Hepatocyte (in vitro differentiated cells): ENCODE measurements at regions not wholly inside any gene's neighbourhood (a gene's known extent, or its start where the extent isn't known, plus 50 kb on each side); places are given as distances from the start of the nearest gene placed in this dataset.
A peak's percentile ranks its signal among the peaks of the same experiment; 100 is the strongest.

Experiments
- DNase-seq: peaks from one replicate; pipeline ENCODE4 v3.0.0-alpha.2; 2016; ENCODE audit warnings: low spot score
- H2AFZ ChIP-seq: fragments of 200-600 bp; sonication (generic); 2 replicates; pipeline ENCODE4 v1.6.0; 2016; ENCODE audit warnings: antibody characterized with exemption, mild to moderate bottlenecking
- H3K27ac ChIP-seq: fragments of 200-600 bp; sonication (generic); 2 replicates; pipeline ENCODE4 v1.5.1; 2016; ENCODE audit warnings: mild to moderate bottlenecking
- H3K27me3 ChIP-seq: fragments of 200-600 bp; sonication (generic); 2 replicates; pipeline ENCODE4 v1.6.1; 2016
- H3K36me3 ChIP-seq: fragments of 200-600 bp; sonication (generic); replicated peaks from 2 replicates; pipeline ENCODE4 v1.5.1; 2016; ENCODE audit warnings: low read depth; ENCODE audit not compliant: insufficient read depth
- H3K4me1 ChIP-seq: fragments of 200-600 bp; sonication (generic); 2 replicates; pipeline ENCODE4 v1.5.1; 2016; ENCODE audit warnings: mild to moderate bottlenecking, moderate library complexity; ENCODE audit not compliant: insufficient read depth
- H3K4me2 ChIP-seq: fragments of 200-600 bp; sonication (generic); 2 replicates; pipeline ENCODE4 v1.6.0; 2016
- H3K4me3 ChIP-seq: fragments of 200-600 bp; sonication (generic); 2 replicates; pipeline ENCODE4 v1.5.1; 2016; ENCODE audit warnings: mild to moderate bottlenecking
- H3K79me2 ChIP-seq: fragments of 200-600 bp; sonication (generic); 2 replicates; pipeline ENCODE4 v1.6.0; 2017; ENCODE audit warnings: mild to moderate bottlenecking
- H3K9me2 ChIP-seq: fragments of 200-600 bp; sonication (generic); replicated peaks from 2 replicates; pipeline ENCODE4 v1.6.0; 2017; ENCODE audit warnings: mild to moderate bottlenecking; ENCODE audit not compliant: insufficient read depth
- H3K9me3 ChIP-seq: fragments of 200-600 bp; sonication (generic); 2 replicates; pipeline ENCODE4 v1.5.1; 2016; ENCODE audit warnings: low read depth, mild to moderate bottlenecking
- H4K20me1 ChIP-seq: fragments of 200-600 bp; sonication (generic); 2 replicates; pipeline ENCODE4 v1.6.0; 2016; ENCODE audit warnings: mild to moderate bottlenecking; ENCODE audit not compliant: insufficient read depth, poor library complexity, severe bottlenecking
- EZH2 ChIP-seq: fragments of 200-600 bp; sonication (generic); IDR thresholded peaks from 2 replicates; pipeline ENCODE4 v1.6.1; 2016; ENCODE audit warnings: antibody characterized with exemption, mild to moderate bottlenecking, borderline replicate concordance
- EZH2phosphoT487 ChIP-seq: fragments of 200-600 bp; sonication (generic); IDR thresholded peaks from one replicate; pipeline ENCODE4 v1.6.1; 2018; ENCODE audit warnings: antibody characterized with exemption, mild to moderate bottlenecking, low read depth, moderate library complexity; ENCODE audit not compliant: unreplicated experiment, severe bottlenecking
- WGBS: methylation state at CpG from one replicate; pipeline ENCODE4 v1.1.6; 2016; ENCODE audit warnings: low lambda C conversion rate; ENCODE audit errors: missing lambda C conversion rate; 5-methylcytosine and 5-hydroxymethylcytosine counted together
- TF ChIP-seq, protein P1 (sequence below): fragments of 200-600 bp; sonication (generic); IDR thresholded peaks from 2 replicates; pipeline ENCODE4 v1.5.1; 2016; ENCODE audit warnings: antibody characterized with exemption, mild to moderate bottlenecking; ENCODE audit not compliant: poor library complexity

DNA sequence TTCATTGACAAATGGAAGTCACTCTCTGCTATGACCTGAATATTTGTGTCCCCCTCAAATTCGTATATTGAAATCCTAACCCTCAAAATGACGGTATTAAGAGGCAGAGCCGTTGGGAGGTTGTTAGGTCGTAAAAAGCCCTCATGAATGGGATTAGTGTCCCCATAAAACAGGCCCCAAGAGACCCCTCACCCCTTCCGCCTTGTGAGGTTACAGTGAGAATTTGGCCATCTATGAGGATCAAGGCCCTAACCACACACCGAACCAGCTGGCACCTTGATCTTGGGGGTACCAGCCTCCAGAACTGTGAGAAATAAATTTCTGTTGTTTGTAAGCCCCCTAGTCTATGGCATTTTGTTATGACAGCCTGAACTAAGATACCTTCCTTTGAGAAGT, 52.5 kb upstream of the SLC22A16 start:
- Histone ChIP-seq H3K4me1 (peaks cover 15% of the 10 kb centered on the region), H4K20me1 (no peaks in the 10 kb centered on the region), H3K4me3 (no peak overlapping the region), H3K4me2 (no peak overlapping the region), H3K36me3 (no peaks in the 10 kb centered on the region), H2AFZ (peak overlapping the region; percentile 15), H3K9me3 (no peaks in the 10 kb centered on the region), H3K79me2 (no peaks in the 10 kb centered on the region), H3K9me2 (no peaks in the 10 kb centered on the region), H3K27ac (peak overlapping the region; percentile 4), H3K27me3 (no peaks in the 10 kb centered on the region)
- DNase-seq = no peak
- no peak for TF ChIP-seq EZH2
- TF ChIP-seq, protein P1, sequence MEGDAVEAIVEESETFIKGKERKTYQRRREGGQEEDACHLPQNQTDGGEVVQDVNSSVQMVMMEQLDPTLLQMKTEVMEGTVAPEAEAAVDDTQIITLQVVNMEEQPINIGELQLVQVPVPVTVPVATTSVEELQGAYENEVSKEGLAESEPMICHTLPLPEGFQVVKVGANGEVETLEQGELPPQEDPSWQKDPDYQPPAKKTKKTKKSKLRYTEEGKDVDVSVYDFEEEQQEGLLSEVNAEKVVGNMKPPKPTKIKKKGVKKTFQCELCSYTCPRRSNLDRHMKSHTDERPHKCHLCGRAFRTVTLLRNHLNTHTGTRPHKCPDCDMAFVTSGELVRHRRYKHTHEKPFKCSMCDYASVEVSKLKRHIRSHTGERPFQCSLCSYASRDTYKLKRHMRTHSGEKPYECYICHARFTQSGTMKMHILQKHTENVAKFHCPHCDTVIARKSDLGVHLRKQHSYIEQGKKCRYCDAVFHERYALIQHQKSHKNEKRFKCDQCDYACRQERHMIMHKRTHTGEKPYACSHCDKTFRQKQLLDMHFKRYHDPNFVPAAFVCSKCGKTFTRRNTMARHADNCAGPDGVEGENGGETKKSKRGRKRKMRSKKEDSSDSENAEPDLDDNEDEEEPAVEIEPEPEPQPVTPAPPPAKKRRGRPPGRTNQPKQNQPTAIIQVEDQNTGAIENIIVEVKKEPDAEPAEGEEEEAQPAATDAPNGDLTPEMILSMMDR = no peak
- no peak for TF ChIP-seq EZH2phosphoT487
- 64% methylated on average over 6 of the region's 6 CpGs for WGBS

DNA sequence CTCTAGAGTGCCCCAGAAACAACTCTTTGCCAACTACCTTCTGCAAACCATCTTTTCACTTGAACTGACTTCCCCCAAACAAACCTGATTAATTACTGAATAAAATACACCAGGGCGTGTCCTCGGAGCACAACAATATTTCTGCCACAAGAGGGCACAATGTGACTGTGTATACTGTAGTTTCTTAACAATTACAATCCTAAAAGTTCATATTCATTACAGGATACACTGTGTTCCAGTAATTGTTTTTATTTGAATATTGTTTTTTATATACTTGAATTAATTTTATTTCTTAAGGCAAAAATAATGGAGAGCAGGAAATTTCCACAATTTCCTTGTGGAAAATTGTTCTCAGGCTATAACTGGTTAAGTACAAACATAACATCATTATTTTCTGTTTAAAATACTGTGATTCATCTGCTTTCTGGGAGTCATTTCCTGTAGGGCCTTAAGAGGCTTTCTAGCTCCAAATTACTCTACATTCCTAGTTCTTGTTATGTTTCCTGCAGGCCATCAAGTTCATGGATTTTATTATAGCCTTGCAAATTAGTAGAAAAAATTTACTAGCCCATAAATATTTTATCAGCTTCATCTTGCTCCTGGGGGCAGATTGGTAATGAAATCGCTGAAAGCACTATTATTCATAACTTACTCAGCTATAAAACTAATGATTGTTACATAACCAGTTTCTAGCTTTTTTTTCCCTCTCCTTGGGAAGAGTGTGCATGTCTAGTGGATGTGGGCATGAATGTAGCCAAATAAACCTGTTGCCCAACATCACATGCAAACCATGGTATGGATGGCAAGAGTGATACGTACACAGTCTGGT, 51.9 kb upstream of the SLC22A16 start:
- peak; percentile 76 for DNase-seq
- Histone ChIP-seq H3K9me3 (no peaks in the 10 kb centered on the region), H3K27me3 (no peaks in the 10 kb centered on the region), H3K4me2 (no peak overlapping the region), H3K27ac (peak overlapping the region; percentile 4), H3K36me3 (no peaks in the 10 kb centered on the region), H3K4me3 (no peak overlapping the region), H4K20me1 (no peaks in the 10 kb centered on the region), H3K79me2 (no peaks in the 10 kb centered on the region), H3K9me2 (no peaks in the 10 kb centered on the region), H3K4me1 (peaks cover 15% of the 10 kb centered on the region), H2AFZ (peak overlapping the region; percentile 15)
- no peak for TF ChIP-seq EZH2phosphoT487
- TF ChIP-seq, protein P1 = peak; percentile 96
- WGBS = 22% methylated on average over 4 of the region's 4 CpGs

DNA sequence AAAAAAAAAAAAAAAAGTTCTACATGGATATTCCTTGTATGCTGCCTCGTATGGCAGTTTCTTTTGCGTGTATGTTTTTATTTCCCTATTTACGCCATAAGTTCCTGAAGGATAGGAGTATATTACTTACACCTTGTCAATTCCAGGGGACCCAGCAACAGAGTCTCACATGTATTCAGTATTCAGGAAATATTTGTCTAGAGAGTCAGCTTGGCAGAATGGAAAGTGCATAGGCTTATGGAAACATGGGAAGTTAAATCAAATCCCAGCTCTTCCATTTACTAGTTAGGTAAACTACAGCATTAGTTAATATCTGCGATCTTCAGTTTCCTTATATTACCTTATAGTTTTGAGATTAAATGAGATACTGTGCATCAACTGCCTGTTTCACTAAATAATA, 51.1 kb upstream of the SLC22A16 start:
- Histone ChIP-seq H4K20me1 (no peaks in the 10 kb centered on the region), H3K27ac (no peak overlapping the region), H2AFZ (no peak overlapping the region), H3K79me2 (no peaks in the 10 kb centered on the region), H3K4me1 (peaks cover 12% of the 10 kb centered on the region), H3K4me3 (no peak overlapping the region), H3K36me3 (no peaks in the 10 kb centered on the region), H3K4me2 (no peak overlapping the region), H3K9me3 (no peaks in the 10 kb centered on the region), H3K27me3 (no peaks in the 10 kb centered on the region), H3K9me2 (no peaks in the 10 kb centered on the region)
- no peak for DNase-seq
- WGBS = 87% methylated on average over 4 of the region's 4 CpGs
- TF ChIP-seq EZH2phosphoT487 (no peak), EZH2 (no peak)
- TF ChIP-seq, protein P1 = no peak
